ENCODE measurements at regions not wholly inside any gene's neighbourhood (a gene's known extent, or its start where the extent isn't known, plus 50 kb on each side); places are given as distances from the start of the nearest gene placed in this dataset.

- Mint-ChIP-seq H3K4me1 (no peaks in the 10 kb centered on the region), H3K36me3 (no peaks in the 10 kb centered on the region), H3K27ac (no peak overlapping the region), H3K27me3 (ENCODE audit: low read depth) (no peaks in the 10 kb centered on the region), H3K4me3 (no peak overlapping the region), H3K9me3 (peaks cover 6% of the 10 kb centered on the region; the same call in 1 of the 2 replicates)
- DNase-seq (ENCODE audit: low spot score) (no peak), ATAC-seq (no peak)
- ChIA-PET CTCF (no interaction called here), POLR2A (no interaction called here)
- TF ChIP-seq AR (CRISPR knock-in tag; IDR thresholded peaks at IDR 0.05) (no peak), PRRX2 (CRISPR knock-in tag; IDR thresholded peaks at IDR 0.05) (no peak), SP1 (CRISPR knock-in tag; conservative IDR thresholded peaks at IDR 0.05) (no peak), ZNF121 (CRISPR knock-in tag; IDR thresholded peaks at IDR 0.05) (no peak), OVOL2 (CRISPR knock-in tag; IDR thresholded peaks at IDR 0.05; ENCODE audit: borderline replicate concordance) (no peak), ESRRA (CRISPR knock-in tag; IDR thresholded peaks at IDR 0.05; ENCODE audit: borderline replicate concordance) (no peak), NR3C1 (CRISPR knock-in tag; conservative IDR thresholded peaks at IDR 0.05; ENCODE audit: low read depth) (no peak), MYBL2 (CRISPR knock-in tag; IDR thresholded peaks at IDR 0.05) (no peak), E2F5 (CRISPR knock-in tag; IDR thresholded peaks at IDR 0.05) (no peak), HMGA2 (CRISPR knock-in tag; IDR thresholded peaks at IDR 0.05) (no peak), JAZF1 (CRISPR knock-in tag; IDR thresholded peaks at IDR 0.05) (no peak), FOXP1 (CRISPR knock-in tag; IDR thresholded peaks at IDR 0.05; ENCODE audit: borderline replicate concordance) (no peak), ATF2 (CRISPR knock-in tag; IDR thresholded peaks at IDR 0.05; ENCODE audit: borderline replicate concordance, low read depth) (no peak), IRF2 (CRISPR knock-in tag; IDR thresholded peaks at IDR 0.05; ENCODE audit: borderline replicate concordance, low read depth) (no peak), SOX15 (CRISPR knock-in tag; IDR thresholded peaks at IDR 0.05) (no peak), ZNF423 (CRISPR knock-in tag; IDR thresholded peaks at IDR 0.05) (no peak)
- TF ChIP-seq, protein P1, sequence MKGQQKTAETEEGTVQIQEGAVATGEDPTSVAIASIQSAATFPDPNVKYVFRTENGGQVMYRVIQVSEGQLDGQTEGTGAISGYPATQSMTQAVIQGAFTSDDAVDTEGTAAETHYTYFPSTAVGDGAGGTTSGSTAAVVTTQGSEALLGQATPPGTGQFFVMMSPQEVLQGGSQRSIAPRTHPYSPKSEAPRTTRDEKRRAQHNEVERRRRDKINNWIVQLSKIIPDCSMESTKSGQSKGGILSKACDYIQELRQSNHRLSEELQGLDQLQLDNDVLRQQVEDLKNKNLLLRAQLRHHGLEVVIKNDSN (CRISPR knock-in tag; IDR thresholded peaks at IDR 0.05): no peak
- TF ChIP-seq, protein P2, sequence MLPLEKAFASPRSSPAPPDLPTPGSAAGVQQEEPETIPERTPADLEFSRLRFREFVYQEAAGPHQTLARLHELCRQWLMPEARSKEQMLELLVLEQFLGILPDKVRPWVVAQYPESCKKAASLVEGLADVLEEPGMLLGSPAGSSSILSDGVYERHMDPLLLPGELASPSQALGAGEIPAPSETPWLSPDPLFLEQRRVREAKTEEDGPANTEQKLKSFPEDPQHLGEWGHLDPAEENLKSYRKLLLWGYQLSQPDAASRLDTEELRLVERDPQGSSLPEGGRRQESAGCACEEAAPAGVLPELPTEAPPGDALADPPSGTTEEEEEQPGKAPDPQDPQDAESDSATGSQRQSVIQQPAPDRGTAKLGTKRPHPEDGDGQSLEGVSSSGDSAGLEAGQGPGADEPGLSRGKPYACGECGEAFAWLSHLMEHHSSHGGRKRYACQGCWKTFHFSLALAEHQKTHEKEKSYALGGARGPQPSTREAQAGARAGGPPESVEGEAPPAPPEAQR (CRISPR knock-in tag; IDR thresholded peaks at IDR 0.05): no peak
- TF ChIP-seq, protein P3, sequence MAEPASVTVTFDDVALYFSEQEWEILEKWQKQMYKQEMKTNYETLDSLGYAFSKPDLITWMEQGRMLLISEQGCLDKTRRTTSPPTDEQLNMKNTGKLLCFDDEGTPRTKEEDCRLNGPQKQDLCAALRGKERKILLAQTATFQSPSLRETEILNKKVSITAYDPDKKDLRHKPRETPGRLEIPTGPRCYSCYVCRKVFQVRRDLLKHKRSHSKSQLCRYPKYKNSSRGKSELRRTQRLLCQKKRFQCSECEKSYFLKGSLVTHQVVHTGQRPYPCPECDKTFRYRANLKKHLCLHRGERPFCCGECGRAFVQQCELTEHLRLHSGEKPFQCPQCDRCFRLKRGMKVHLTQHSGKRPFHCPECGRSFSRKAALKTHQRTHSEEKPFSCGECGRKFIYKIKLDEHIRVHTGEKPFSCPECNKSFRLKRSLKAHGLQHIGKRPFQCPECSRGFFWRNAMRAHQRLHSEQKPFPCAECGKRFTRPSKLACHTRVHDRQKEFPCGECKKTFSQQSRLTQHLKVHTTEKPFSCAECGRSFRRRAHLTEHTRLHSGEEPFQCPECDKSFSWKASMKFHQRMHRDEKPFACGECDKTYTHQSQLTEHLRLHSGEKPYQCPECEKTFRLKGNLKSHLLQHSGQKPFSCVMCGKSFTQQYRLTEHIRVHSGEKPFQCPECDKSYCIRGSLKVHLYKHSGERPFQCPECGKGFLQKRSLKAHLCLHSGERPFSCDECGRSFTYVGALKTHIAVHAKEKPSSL (CRISPR knock-in tag; conservative IDR thresholded peaks at IDR 0.05): no peak
These were observed 466.2 kb upstream of the FLRT2 start for GRCh38 chr14:85063747-85064146.

Data from WTC11 (cell line).